ENCODE measurements at regions not wholly inside any gene's neighbourhood (a gene's known extent, or its start where the extent isn't known, plus 50 kb on each side); places are given as distances from the start of the nearest gene placed in this dataset.

GRCh38 chr12:84492351-84492883, 420.2 kb downstream of the SLC6A15 start:
- Mint-ChIP-seq H3K36me3 (no peaks in the 10 kb centered on the region), H3K27ac (no peak overlapping the region), H3K27me3 (no peaks in the 10 kb centered on the region), H3K9me3 (no peaks in the 10 kb centered on the region), H3K4me3 (no peak overlapping the region), H3K4me1 (ENCODE audit: unreplicated experiment) (no peaks in the 10 kb centered on the region)
- TF ChIP-seq, protein P1, sequence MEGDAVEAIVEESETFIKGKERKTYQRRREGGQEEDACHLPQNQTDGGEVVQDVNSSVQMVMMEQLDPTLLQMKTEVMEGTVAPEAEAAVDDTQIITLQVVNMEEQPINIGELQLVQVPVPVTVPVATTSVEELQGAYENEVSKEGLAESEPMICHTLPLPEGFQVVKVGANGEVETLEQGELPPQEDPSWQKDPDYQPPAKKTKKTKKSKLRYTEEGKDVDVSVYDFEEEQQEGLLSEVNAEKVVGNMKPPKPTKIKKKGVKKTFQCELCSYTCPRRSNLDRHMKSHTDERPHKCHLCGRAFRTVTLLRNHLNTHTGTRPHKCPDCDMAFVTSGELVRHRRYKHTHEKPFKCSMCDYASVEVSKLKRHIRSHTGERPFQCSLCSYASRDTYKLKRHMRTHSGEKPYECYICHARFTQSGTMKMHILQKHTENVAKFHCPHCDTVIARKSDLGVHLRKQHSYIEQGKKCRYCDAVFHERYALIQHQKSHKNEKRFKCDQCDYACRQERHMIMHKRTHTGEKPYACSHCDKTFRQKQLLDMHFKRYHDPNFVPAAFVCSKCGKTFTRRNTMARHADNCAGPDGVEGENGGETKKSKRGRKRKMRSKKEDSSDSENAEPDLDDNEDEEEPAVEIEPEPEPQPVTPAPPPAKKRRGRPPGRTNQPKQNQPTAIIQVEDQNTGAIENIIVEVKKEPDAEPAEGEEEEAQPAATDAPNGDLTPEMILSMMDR (conservative IDR thresholded peaks at IDR 0.05): no peak
- DNase-seq (ENCODE audit: extremely low spot score, unreplicated experiment): no peak

- Mint-ChIP-seq H3K27me3 (no peaks in the 10 kb centered on the region), H3K27ac (no peak overlapping the region), H3K4me3 (no peak overlapping the region), H3K36me3 (no peaks in the 10 kb centered on the region), H3K9me3 (no peaks in the 10 kb centered on the region), H3K4me1 (ENCODE audit: unreplicated experiment) (no peaks in the 10 kb centered on the region)
- TF ChIP-seq, protein P1 (conservative IDR thresholded peaks at IDR 0.05): no peak
- DNase-seq (ENCODE audit: extremely low spot score, unreplicated experiment): no peak
Measured at GRCh38 chr12:84484798-84485197, 427.8 kb downstream of the SLC6A15 start.

DNA sequence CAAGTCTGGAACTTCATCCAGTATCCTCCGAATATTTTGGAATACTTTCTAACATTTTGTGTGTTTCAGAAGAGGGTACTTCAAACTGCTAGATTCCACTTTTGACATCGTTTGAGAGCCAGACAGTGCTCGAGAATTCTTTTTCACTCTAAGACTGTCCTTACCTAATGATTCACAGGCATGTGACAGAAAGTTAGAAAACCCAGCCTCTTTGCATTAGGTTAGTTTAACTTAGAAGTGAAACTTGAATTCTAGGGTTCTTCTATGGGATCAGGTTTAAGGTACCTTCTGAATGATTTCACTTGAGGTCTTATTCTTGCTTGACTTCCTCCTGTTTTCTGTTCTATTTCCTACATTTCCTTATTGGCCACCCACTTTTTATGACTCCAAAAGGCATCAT, 431.8 kb downstream of the SLC6A15 start:
- Mint-ChIP-seq H3K9me3 (no peaks in the 10 kb centered on the region), H3K36me3 (no peaks in the 10 kb centered on the region), H3K27ac (no peak overlapping the region), H3K27me3 (no peaks in the 10 kb centered on the region), H3K4me1 (ENCODE audit: unreplicated experiment) (no peaks in the 10 kb centered on the region), H3K4me3 (no peak overlapping the region)
- TF ChIP-seq, protein P1 (conservative IDR thresholded peaks at IDR 0.05): no peak
- no peak for DNase-seq (ENCODE audit: extremely low spot score, unreplicated experiment)

GRCh38 chr12:84470361-84470760, 442.2 kb downstream of the SLC6A15 start:
- DNase-seq (ENCODE audit: extremely low spot score, unreplicated experiment): no peak
- no peaks in the 10 kb centered on the region for H3K27me3 Mint-ChIP-seq
- TF ChIP-seq, protein P1 (conservative IDR thresholded peaks at IDR 0.05): no peak
- H3K4me1 Mint-ChIP-seq (ENCODE audit: unreplicated experiment): no peaks in the 10 kb centered on the region
- H3K9me3 Mint-ChIP-seq: no peaks in the 10 kb centered on the region
- H3K4me3 Mint-ChIP-seq: no peak overlapping the region
- H3K36me3 Mint-ChIP-seq: no peaks in the 10 kb centered on the region
- H3K27ac Mint-ChIP-seq: no peak overlapping the region

DNA sequence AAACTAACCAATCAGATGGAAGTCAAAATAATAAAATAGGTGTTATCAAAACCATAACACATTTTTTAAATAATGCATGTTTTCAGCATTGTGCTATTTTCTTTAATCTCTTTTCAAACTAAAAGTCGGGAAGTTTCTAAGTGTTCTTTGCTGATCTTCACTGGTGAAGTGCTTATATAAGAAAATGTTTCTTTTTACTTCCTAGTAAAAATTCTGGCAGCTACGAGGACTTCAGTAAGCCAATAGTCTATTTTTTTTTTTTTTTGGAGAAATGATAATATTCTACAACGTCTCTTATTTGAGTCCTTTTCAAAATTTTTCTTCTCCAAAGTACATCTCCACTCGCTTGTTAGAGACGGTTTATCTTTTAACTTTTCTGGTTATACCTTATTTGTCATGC, 448.0 kb downstream of the SLC6A15 start:
- Mint-ChIP-seq H3K27me3 (no peaks in the 10 kb centered on the region), H3K27ac (no peak overlapping the region), H3K4me1 (ENCODE audit: unreplicated experiment) (no peaks in the 10 kb centered on the region), H3K4me3 (no peak overlapping the region), H3K36me3 (no peaks in the 10 kb centered on the region), H3K9me3 (no peaks in the 10 kb centered on the region)
- DNase-seq (ENCODE audit: extremely low spot score, unreplicated experiment): no peak
- TF ChIP-seq, protein P1 (conservative IDR thresholded peaks at IDR 0.05): no peak

All from type B pancreatic cell (in vitro differentiated cells).